ENCODE measurements at regions not wholly inside any gene's neighbourhood (a gene's known extent, or its start where the extent isn't known, plus 50 kb on each side); places are given as distances from the start of the nearest gene placed in this dataset.

GRCh38 chr17:83183951-83184506, 104.6 kb downstream of the METRNL start:
- H3K23me2 ChIP-seq (ENCODE audit: low read depth, low read length) = no peaks in the 10 kb centered on the region
- no peak overlapping the region for H3K4me2 ChIP-seq (ENCODE audit: insufficient read depth in 1 of 2, low read depth in 2 of 2, low read length in 2 of 2)
- H4K5ac ChIP-seq (ENCODE audit: insufficient read length, low read depth, low read length) = no peak overlapping the region
- no peaks in the 10 kb centered on the region for H3K79me2 ChIP-seq (ENCODE audit: control insufficient read depth in 1 of 2, insufficient read depth in 2 of 2, low read length in 2 of 2)
- no peak overlapping the region for H3K18ac ChIP-seq (ENCODE audit: extremely low read depth, low read length)
- 81% methylated on average over 15 of the region's 15 CpGs; no CpG with 5 or more reads in 1 of the 2 experiments for WGBS, 2 experiments (ENCODE audit: extremely low coverage in 1 of 2, insufficient coverage in 1 of 2, insufficient read length in 1 of 2, insufficient replicate concordance in 2 of 2, low coverage in 1 of 2, low lambda C conversion rate in 2 of 2, missing lambda C conversion rate in 1 of 2)
- H4K8ac ChIP-seq (ENCODE audit: extremely low read depth, insufficient read depth, low read length) = no peak overlapping the region; the same call in 1 of the 2 replicates
- H2AK5ac ChIP-seq (ENCODE audit: low read depth, low read length) = no peak overlapping the region
- H3K9ac ChIP-seq (replicated peaks in 1 of 4; ENCODE audit: extremely low read depth in 1 of 4, low read depth in 3 of 4, low read length in 3 of 4) = no peak overlapping the region
- no peaks in the 10 kb centered on the region for H4K20me1 ChIP-seq (replicated peaks in 1 of 2; ENCODE audit: control insufficient read depth in 1 of 2, insufficient read depth in 2 of 2, low read length in 2 of 2)
- DNase-seq (ENCODE audit: low read depth in 1 of 2, low spot score in 2 of 2) = peak in 1 of 2 experiments; percentile 31
- FAIRE-seq = no peak
- H2BK120ac ChIP-seq (replicated peaks; ENCODE audit: low read depth, low read length) = no peak overlapping the region
- no peak overlapping the region for H4K91ac ChIP-seq (replicated peaks; ENCODE audit: insufficient read length, low read length)
- H3K14ac ChIP-seq (ENCODE audit: insufficient read length) = no peak overlapping the region
- H2BK5ac ChIP-seq (ENCODE audit: low read depth, low read length) = no peak overlapping the region
- H3K4ac ChIP-seq (replicated peaks; ENCODE audit: insufficient read length, low read depth, low read length) = no peak overlapping the region
- no peaks in the 10 kb centered on the region for H3K36me3 ChIP-seq (ENCODE audit: control insufficient read depth in 2 of 4, insufficient read depth in 4 of 4, low read length in 3 of 4)
- ChIA-PET CTCF (ENCODE audit: partially characterized antibody) (no interaction called here), POLR2A (ENCODE audit: partially characterized antibody) (no interaction called here)
- H3K4me1 ChIP-seq (replicated peaks in 1 of 4; ENCODE audit: control insufficient read depth in 3 of 4, insufficient read depth in 4 of 4, low read length in 3 of 4) = no peaks in the 10 kb centered on the region
- no peak overlapping the region for H3K56ac ChIP-seq (replicated peaks; ENCODE audit: insufficient read length, low read depth, low read length)
- no peak overlapping the region for H3K27ac ChIP-seq (ENCODE audit: low read depth, low read length)
- no peak overlapping the region for H3K4me3 ChIP-seq (ENCODE audit: extremely low read depth in 1 of 4, insufficient read depth in 2 of 4, low read depth in 3 of 4, low read length in 4 of 4)
- no peaks in the 10 kb centered on the region for H3K79me1 ChIP-seq (ENCODE audit: low read depth, low read length)
- peaks cover 73 to 86% of the 10 kb centered on the region in 2 experiments for H3K9me3 ChIP-seq (ENCODE audit: insufficient read depth in 2 of 2, low read depth in 1 of 2, low read length in 1 of 2)
- H2BK12ac ChIP-seq (ENCODE audit: low read depth, low read length) = no peak overlapping the region
- no peak overlapping the region for H2BK20ac ChIP-seq (ENCODE audit: low read length)
- no peak overlapping the region for H2AFZ ChIP-seq (ENCODE audit: low read length)
- H3K23ac ChIP-seq (ENCODE audit: insufficient read length) = no peak overlapping the region
- H3K27me3 ChIP-seq (replicated peaks in 1 of 4; ENCODE audit: control insufficient read depth in 3 of 4, extremely low read depth in 1 of 4, insufficient read depth in 3 of 4, low read length in 3 of 4) = no peaks in the 10 kb centered on the region; a peak in 2 of 7 replicates
- no peak overlapping the region for H2BK15ac ChIP-seq (ENCODE audit: low read length)
- TF ChIP-seq MAX (IDR thresholded peaks at IDR 0.05) (no peak), RAD21 (IDR thresholded peaks at IDR 0.05 in 1 of 2, conservative IDR thresholded peaks at IDR 0.05 in 1 of 2; ENCODE audit: low read depth in 2 of 2, low read length in 2 of 2) (no peak), CTCF (IDR thresholded peaks at IDR 0.05; ENCODE audit: control extremely low read depth in 1 of 3, insufficient read depth in 1 of 3, low read depth in 1 of 3, low read length in 3 of 3) (no peak), CEBPB (IDR thresholded peaks at IDR 0.05; ENCODE audit: low read depth, low read length) (no peak), E2F6 (IDR thresholded peaks at IDR 0.05) (no peak), PHF8 (conservative IDR thresholded peaks at IDR 0.05; ENCODE audit: low read depth, low read length) (no peak), FOSL1 (IDR thresholded peaks at IDR 0.05; ENCODE audit: insufficient read depth, low read depth, low read length) (no peak), CREB1 (IDR thresholded peaks at IDR 0.05) (no peak), TBP (IDR thresholded peaks at IDR 0.05; ENCODE audit: low read depth, low read length) (no peak), SIX5 (IDR thresholded peaks at IDR 0.05; ENCODE audit: low read depth, low read length) (no peak), CBX5 (IDR thresholded peaks at IDR 0.05; ENCODE audit: low read depth, low read length) (no peak)
